A673 (cell line): ENCODE measurements at regions not wholly inside any gene's neighbourhood (a gene's known extent, or its start where the extent isn't known, plus 50 kb on each side); places are given as distances from the start of the nearest gene placed in this dataset.

Source experiments
- BruUV-seq: library from RNA; stranded (reverse); fragments of 400-500 nt; replicated peaks from 2 replicates; lab custom pipeline; 2021; lab: Mats Ljungman, UMichigan
- CTCF ChIA-PET: fragments of 300-600 bp; sonication (Branson Sonifier 250); formaldehyde crosslinking; loops from one replicate; lab custom pipeline; 2022; ENCODE audit warnings: antibody characterized with exemption; lab: Charles Lee
- POLR2A ChIA-PET: fragments of 300-600 bp; sonication (Branson Sonifier 250); formaldehyde crosslinking; loops from one replicate; lab custom pipeline; 2022; ENCODE audit warnings: antibody characterized with exemption; ENCODE audit not compliant: low non-redundant PET; lab: Charles Lee
- DNase-seq: peaks from one replicate; pipeline ENCODE4 v3.0.0-alpha.2; 2015; ENCODE audit warnings: low spot score
- H3K27ac ChIP-seq: fragments of 200-600 bp; sonication (generic); 2 replicates; pipeline ENCODE4 v1.5.1; 2016; ENCODE audit warnings: mixed run types, low read depth, mild to moderate bottlenecking, mixed read lengths, antibody characterized with exemption, low read length; ENCODE audit not compliant: poor library complexity, severe bottlenecking
- H3K27me3 ChIP-seq: fragments of 200-600 bp; sonication (generic); replicated peaks from 2 replicates; pipeline ENCODE4 v1.6.1; 2017; ENCODE audit warnings: mixed run types, low read depth, mild to moderate bottlenecking, mixed read lengths, antibody characterized with exemption, low read length; ENCODE audit not compliant: insufficient read depth, poor library complexity
- H3K36me3 ChIP-seq: fragments of 200-600 bp; sonication (generic); 2 replicates; pipeline ENCODE4 v1.6.1; 2016; ENCODE audit warnings: mixed run types, mild to moderate bottlenecking, mixed read lengths, antibody characterized with exemption, low read length; ENCODE audit not compliant: insufficient read depth, poor library complexity, severe bottlenecking
- H3K4me1 ChIP-seq: fragments of 200-600 bp; sonication (generic); 2 replicates; pipeline ENCODE4 v1.6.1; 2017; ENCODE audit warnings: mixed run types, mild to moderate bottlenecking, mixed read lengths, antibody characterized with exemption, low read length; ENCODE audit not compliant: insufficient read depth, poor library complexity, severe bottlenecking
- H3K4me3 ChIP-seq: fragments of 200-600 bp; sonication (generic); 2 replicates; pipeline ENCODE4 v1.5.1; 2016; ENCODE audit warnings: low read depth, mixed run types, mild to moderate bottlenecking, mixed read lengths, low read length; ENCODE audit not compliant: poor library complexity, severe bottlenecking
- H3K9me3 ChIP-seq: fragments of 200-600 bp; sonication (generic); 2 replicates; pipeline ENCODE4 v1.6.1; 2016; ENCODE audit warnings: mixed run types, low read depth, mild to moderate bottlenecking, mixed read lengths, antibody characterized with exemption, low read length; ENCODE audit not compliant: poor library complexity, severe bottlenecking
- EZH2 ChIP-seq: fragments of 200-600 bp; sonication (generic); IDR thresholded peaks from 2 replicates; pipeline ENCODE4 v1.6.1; 2017; ENCODE audit warnings: borderline replicate concordance, low read depth, mild to moderate bottlenecking, mixed read lengths, antibody characterized with exemption, low read length; ENCODE audit not compliant: poor library complexity, severe bottlenecking
- intact Hi-C: fragments of 100-400 bp; cut with micrococcal nuclease; formaldehyde crosslinking; loops from one replicate; pipeline ENCODE4 v1.10.0; 2022; ENCODE audit not compliant: unreplicated experiment
- TF ChIP-seq, protein P1 (sequence below): fragments of 300-800, 200-600 bp; sonication (generic); conservative IDR thresholded peaks from 2 replicates; pipeline ENCODE4 v1.5.1; 2017; ENCODE audit warnings: low read depth, mild to moderate bottlenecking, antibody characterized with exemption, low read length, moderate library complexity, mixed read lengths

DNA sequence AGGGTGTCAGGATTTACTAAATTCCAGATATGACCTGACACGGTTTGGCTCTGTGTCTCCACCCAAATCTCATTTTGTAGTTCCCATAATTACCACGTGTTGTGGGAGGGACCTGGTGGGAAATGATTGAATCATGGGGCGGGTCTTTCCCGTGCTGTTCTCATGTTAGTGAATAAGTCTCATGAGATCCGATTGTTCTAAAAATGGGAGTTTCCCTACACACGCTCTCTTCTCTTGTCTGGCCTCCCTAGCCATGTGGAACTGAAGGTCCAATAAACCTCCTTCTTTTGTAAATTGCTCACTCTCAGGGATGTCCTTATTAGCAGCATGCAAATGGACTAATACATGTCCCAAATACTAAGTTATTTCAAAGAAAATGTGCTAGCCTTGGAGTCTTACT, 121.1 kb downstream of the CENPW start:
- POLR2A ChIA-PET: no interaction called here
- intact Hi-C loops: no loop called here
- CTCF ChIA-PET: no interaction called here

DNA sequence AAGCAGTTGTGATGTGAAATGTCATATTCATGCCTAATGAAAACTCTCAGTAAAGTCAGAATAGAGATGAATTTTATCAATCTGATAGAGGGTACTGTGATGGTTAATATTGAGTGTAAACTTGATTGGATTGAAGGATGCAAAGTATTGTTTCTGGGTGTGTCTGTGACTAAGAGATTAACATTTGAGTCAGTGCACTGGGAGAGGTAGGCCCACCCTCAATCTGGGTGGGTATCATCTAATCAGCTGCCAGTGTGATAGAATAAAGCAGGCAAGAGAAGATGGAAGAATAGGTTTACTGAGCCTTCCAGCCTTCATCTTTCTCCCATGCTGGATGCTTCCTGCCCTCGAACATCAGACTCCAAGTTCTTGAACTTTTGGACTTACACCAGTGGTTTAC, 124.3 kb downstream of the CENPW start:
- TF ChIP-seq, protein P1, sequence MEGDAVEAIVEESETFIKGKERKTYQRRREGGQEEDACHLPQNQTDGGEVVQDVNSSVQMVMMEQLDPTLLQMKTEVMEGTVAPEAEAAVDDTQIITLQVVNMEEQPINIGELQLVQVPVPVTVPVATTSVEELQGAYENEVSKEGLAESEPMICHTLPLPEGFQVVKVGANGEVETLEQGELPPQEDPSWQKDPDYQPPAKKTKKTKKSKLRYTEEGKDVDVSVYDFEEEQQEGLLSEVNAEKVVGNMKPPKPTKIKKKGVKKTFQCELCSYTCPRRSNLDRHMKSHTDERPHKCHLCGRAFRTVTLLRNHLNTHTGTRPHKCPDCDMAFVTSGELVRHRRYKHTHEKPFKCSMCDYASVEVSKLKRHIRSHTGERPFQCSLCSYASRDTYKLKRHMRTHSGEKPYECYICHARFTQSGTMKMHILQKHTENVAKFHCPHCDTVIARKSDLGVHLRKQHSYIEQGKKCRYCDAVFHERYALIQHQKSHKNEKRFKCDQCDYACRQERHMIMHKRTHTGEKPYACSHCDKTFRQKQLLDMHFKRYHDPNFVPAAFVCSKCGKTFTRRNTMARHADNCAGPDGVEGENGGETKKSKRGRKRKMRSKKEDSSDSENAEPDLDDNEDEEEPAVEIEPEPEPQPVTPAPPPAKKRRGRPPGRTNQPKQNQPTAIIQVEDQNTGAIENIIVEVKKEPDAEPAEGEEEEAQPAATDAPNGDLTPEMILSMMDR: no peak
- no peak for TF ChIP-seq EZH2
- BruUV-seq: no TSS peak
- Histone ChIP-seq H3K9me3 (no peaks in the 10 kb centered on the region), H3K36me3 (no peaks in the 10 kb centered on the region), H3K4me3 (no peak overlapping the region), H3K4me1 (no peaks in the 10 kb centered on the region), H3K27me3 (no peaks in the 10 kb centered on the region), H3K27ac (no peak overlapping the region)
- CTCF ChIA-PET: no interaction called here
- intact Hi-C loops: no loop called here
- DNase-seq: no peak
- POLR2A ChIA-PET: no interaction called here

More for the DNA sequence above, 121.1 kb downstream of the CENPW start:
- no peaks in the 10 kb centered on the region for H3K27me3 ChIP-seq
- no peak overlapping the region for H3K27ac ChIP-seq
- H3K36me3 ChIP-seq: no peaks in the 10 kb centered on the region
- no TSS peak for BruUV-seq
- H3K4me1 ChIP-seq: no peaks in the 10 kb centered on the region
- no peak for DNase-seq
- no peak for TF ChIP-seq EZH2
- TF ChIP-seq, protein P1: no peak
- no peak overlapping the region for H3K4me3 ChIP-seq
- no peaks in the 10 kb centered on the region for H3K9me3 ChIP-seq

DNA sequence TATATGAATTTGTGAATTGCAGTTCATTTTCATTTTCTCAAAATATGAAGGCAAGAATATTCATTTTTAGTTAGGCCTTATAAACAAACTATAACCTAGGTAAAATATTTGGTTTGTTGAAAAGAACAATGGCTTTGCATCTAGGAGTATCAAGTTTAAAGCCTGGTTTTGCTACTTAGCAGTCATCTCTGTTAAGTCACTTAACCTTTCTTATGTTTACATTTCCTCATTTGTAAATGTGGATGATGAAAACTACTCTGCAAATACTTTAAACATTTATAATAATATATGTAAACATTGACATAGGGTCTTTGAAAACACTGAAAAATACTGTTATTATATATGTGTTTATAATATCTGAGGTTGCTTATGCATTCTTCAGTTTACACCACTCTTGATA, 135.5 kb downstream of the CENPW start:
- no peaks in the 10 kb centered on the region for H3K4me1 ChIP-seq
- TF ChIP-seq EZH2: no peak
- TF ChIP-seq, protein P1: no peak
- intact Hi-C loops: no loop called here
- no peaks in the 10 kb centered on the region for H3K9me3 ChIP-seq
- no peaks in the 10 kb centered on the region for H3K27me3 ChIP-seq
- BruUV-seq: no TSS peak
- CTCF ChIA-PET: no interaction called here
- POLR2A ChIA-PET: no interaction called here
- no peak for DNase-seq
- H3K27ac ChIP-seq: no peak overlapping the region
- no peak overlapping the region for H3K4me3 ChIP-seq
- no peaks in the 10 kb centered on the region for H3K36me3 ChIP-seq
